CD14-positive monocyte (primary cell): ENCODE measurements at regions not wholly inside any gene's neighbourhood (a gene's known extent, or its start where the extent isn't known, plus 50 kb on each side); places are given as distances from the start of the nearest gene placed in this dataset.

Source experiments
- DNase-seq, 3 donors: peaks; one replicate each; pipeline ENCODE4 v3.0.0-alpha.2; 2011 to 2022
- H2AFZ ChIP-seq: 2 replicates; pipeline ENCODE4 v1.6.0; 2012; ENCODE audit warnings: mild to moderate bottlenecking, low read depth, low read length, inconsistent platforms; ENCODE audit not compliant: insufficient read depth, poor library complexity, severe bottlenecking
- H3K27ac ChIP-seq, 2 donors: 1 replicate in 1 of 2; 2 replicates in 1 of 2; pipeline ENCODE4 v1.5.1; 2012 to 2013; ENCODE audit warnings: low read length in 2 of 2, control low read depth in 1 of 2, inconsistent platforms in 1 of 2, low read depth in 1 of 2, mild to moderate bottlenecking in 1 of 2
- H3K27me3 ChIP-seq, 2 donors: one replicate each; pipeline versions ENCODE4 v1.6.0 to v1.6.1; 2011 to 2013; ENCODE audit warnings: low read length in 2 of 2; ENCODE audit not compliant: control insufficient read depth in 2 of 2, insufficient read depth in 2 of 2
- H3K36me3 ChIP-seq, 2 donors: replicated peaks in 1 of 2; 1 replicate in 1 of 2; 2 replicates in 1 of 2; pipeline versions ENCODE4 v1.5.1 to v1.6.1; 2012 to 2013; ENCODE audit warnings: low read length in 2 of 2, control low read depth in 1 of 2, inconsistent platforms in 1 of 2, mild to moderate bottlenecking in 1 of 2; ENCODE audit not compliant: insufficient read depth in 2 of 2, control insufficient read depth in 1 of 2
- H3K4me1 ChIP-seq, 2 donors: 1 replicate in 1 of 2; 2 replicates in 1 of 2; pipeline versions ENCODE4 v1.5.1 to v1.6.1; 2012 to 2013; ENCODE audit warnings: low read length in 2 of 2, control low read depth in 1 of 2, inconsistent platforms in 1 of 2, mild to moderate bottlenecking in 1 of 2, moderate library complexity in 1 of 2; ENCODE audit not compliant: insufficient read depth in 2 of 2, control insufficient read depth in 1 of 2
- H3K4me2 ChIP-seq: replicated peaks from 2 replicates; pipeline ENCODE3; 2012; ENCODE audit warnings: low read length, moderate library complexity, mild to moderate bottlenecking; ENCODE audit not compliant: poor library complexity, severe bottlenecking; ENCODE audit errors: extremely low read depth
- H3K4me3 ChIP-seq, 3 experiments: fragments of 200-600 bp in 1 of 3; sonication (generic) in 1 of 3; replicated peaks in 1 of 3; 1 replicate in 2 of 3; 2 replicates in 1 of 3; pipeline ENCODE4 v1.5.1; 2011 to 2013; ENCODE audit warnings: low read length in 3 of 3, mild to moderate bottlenecking in 3 of 3, control low read depth in 2 of 3, low read depth in 2 of 3, inconsistent platforms in 1 of 3, moderate library complexity in 1 of 3
- H3K79me2 ChIP-seq: 2 replicates; pipeline ENCODE4 v1.6.0; 2012; ENCODE audit warnings: mild to moderate bottlenecking, control low read depth, inconsistent platforms, low read length, moderate library complexity; ENCODE audit not compliant: insufficient read depth
- H3K9ac ChIP-seq: 2 replicates; pipeline ENCODE4 v1.6.0; 2017; ENCODE audit warnings: low read length, mild to moderate bottlenecking; ENCODE audit not compliant: insufficient read depth, poor library complexity, severe bottlenecking
- H3K9me3 ChIP-seq, 2 donors: replicated peaks in 1 of 2; 1 replicate in 1 of 2; 2 replicates in 1 of 2; pipeline versions ENCODE4 v1.5.1 to v1.6.1; 2012 to 2013; ENCODE audit warnings: low read length in 2 of 2, control low read depth in 1 of 2; ENCODE audit not compliant: control insufficient read depth in 1 of 2, insufficient read depth in 1 of 2
- H4K20me1 ChIP-seq: 2 replicates; pipeline ENCODE4 v1.6.0; 2012; ENCODE audit warnings: mild to moderate bottlenecking, low read length, control low read depth, moderate library complexity; ENCODE audit not compliant: insufficient read depth
- H3K27ac Mint-ChIP-seq, 7 donors: one replicate each; pipeline ENCODE4 v1.8.0; 2020; ENCODE audit warnings: mild to moderate bottlenecking in 7 of 7, mixed read lengths in 7 of 7, moderate library complexity in 6 of 7, inconsistent platforms in 2 of 7
- H3K27me3 Mint-ChIP-seq, 3 donors: one replicate each; pipeline ENCODE4 v1.8.0; 2021 to 2022; ENCODE audit warnings: low read depth in 3 of 3, mild to moderate bottlenecking in 3 of 3, mixed read lengths in 3 of 3, moderate library complexity in 3 of 3, inconsistent platforms in 1 of 3
- H3K36me3 Mint-ChIP-seq, 2 donors: one replicate each; pipeline ENCODE4 v1.8.0; 2020; ENCODE audit warnings: mixed read lengths in 2 of 2, inconsistent platforms in 1 of 2, mild to moderate bottlenecking in 1 of 2
- H3K4me1 Mint-ChIP-seq: one replicate; pipeline ENCODE4 v1.8.0; 2020; ENCODE audit warnings: mild to moderate bottlenecking, mixed read lengths
- H3K4me3 Mint-ChIP-seq, 2 donors: one replicate each; pipeline ENCODE4 v1.8.0; 2020; ENCODE audit warnings: mild to moderate bottlenecking in 2 of 2, mixed read lengths in 2 of 2, moderate library complexity in 1 of 2
- H3K9me3 Mint-ChIP-seq, 7 donors: one replicate each; pipeline ENCODE4 v1.8.0; 2020 to 2022; ENCODE audit warnings: mixed read lengths in 7 of 7, mild to moderate bottlenecking in 6 of 7, moderate library complexity in 6 of 7, inconsistent platforms in 2 of 7
- CTCF ChIP-seq: fragments of 200-600 bp; IDR thresholded peaks from one replicate; pipeline ENCODE4 v1.8.0; 2022; ENCODE audit warnings: antibody characterized with exemption, mild to moderate bottlenecking
- WGBS: methylation state at CpG from one replicate; pipeline ENCODE4 v1.1.5; 2013; ENCODE audit warnings: missing lambda C conversion rate; ENCODE audit not compliant: insufficient coverage; 5-methylcytosine and 5-hydroxymethylcytosine counted together
- intact Hi-C, 2 donors: fragments of 100-400 bp; cut with micrococcal nuclease; formaldehyde crosslinking; loops; one replicate each; pipeline versions ENCODE4 v1.15.0 to v1.15.1; 2023

DNA sequence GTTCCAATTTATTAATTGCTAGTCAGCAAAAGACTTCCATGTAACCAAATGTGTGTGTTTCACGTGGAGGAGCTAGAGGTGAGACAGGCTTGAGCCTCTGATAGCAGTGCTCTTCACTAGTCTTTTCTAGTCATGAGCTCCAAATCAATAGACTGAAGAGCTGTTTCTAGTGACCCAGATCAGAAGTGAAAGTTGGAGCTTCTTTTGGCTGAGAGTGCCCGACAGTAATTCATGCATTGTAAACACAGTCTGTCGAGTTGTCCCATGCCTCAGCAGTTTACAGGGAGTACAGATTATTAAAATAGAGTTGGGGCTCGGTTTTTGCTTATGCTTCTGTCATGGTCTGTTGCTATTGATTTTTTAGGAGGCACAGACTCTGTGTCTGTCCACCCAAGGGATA lies 793.1 kb downstream of the DTWD2 start:
- Histone ChIP-seq H2AFZ (no peak overlapping the region), H3K4me2 (no peak overlapping the region), H3K9ac (no peak overlapping the region), H3K4me1 (no peaks in the 10 kb centered on the region), H3K27me3 (no peaks in the 10 kb centered on the region), H3K36me3 (no peaks in the 10 kb centered on the region), H4K20me1 (no peaks in the 10 kb centered on the region), H3K9me3 (no peaks in the 10 kb centered on the region), H3K79me2 (no peaks in the 10 kb centered on the region), H3K4me3 (no peak overlapping the region), H3K27ac (no peak overlapping the region)
- DNase-seq, result no peak
- Mint-ChIP-seq H3K27ac (no peak overlapping the region), H3K4me3 (no peak overlapping the region), H3K9me3 (no peaks in the 10 kb centered on the region), H3K27me3 (no peaks in the 10 kb centered on the region), H3K4me1 (no peaks in the 10 kb centered on the region), H3K36me3 (no peaks in the 10 kb centered on the region)
- no peak for TF ChIP-seq CTCF
- WGBS, result 44% methylated on average over 3 of the region's 4 CpGs
- intact Hi-C loops, result no loop called here

- Histone ChIP-seq H2AFZ (no peak overlapping the region), H3K4me3 (no peak overlapping the region), H3K36me3 (no peaks in the 10 kb centered on the region), H3K27me3 (no peaks in the 10 kb centered on the region), H4K20me1 (no peaks in the 10 kb centered on the region), H3K9me3 (no peaks in the 10 kb centered on the region), H3K27ac (no peak overlapping the region), H3K4me2 (no peak overlapping the region), H3K79me2 (no peaks in the 10 kb centered on the region), H3K4me1 (no peaks in the 10 kb centered on the region), H3K9ac (no peak overlapping the region)
- TF ChIP-seq CTCF, result no peak
- intact Hi-C loops, result no loop called here
- Mint-ChIP-seq H3K36me3 (no peaks in the 10 kb centered on the region), H3K27me3 (no peaks in the 10 kb centered on the region), H3K4me3 (no peak overlapping the region), H3K9me3 (no peaks in the 10 kb centered on the region), H3K4me1 (no peaks in the 10 kb centered on the region), H3K27ac (no peak overlapping the region)
- no peak for DNase-seq
- WGBS, result no CpG with 5 or more reads among the region's 2 CpGs
Measured at GRCh38 chr5:118193194-118193905, 795.0 kb downstream of the DTWD2 start.
